K562 (cell line): ENCODE measurements at regions not wholly inside any gene's neighbourhood (a gene's known extent, or its start where the extent isn't known, plus 50 kb on each side); places are given as distances from the start of the nearest gene placed in this dataset.

ENCODE experiments used
- ATAC-seq: fragments of 200-7000 bp; cut with Tn5 transposase; 3 replicates; pipeline ENCODE4 v1.9.1; 2020; ENCODE audit warnings: moderate library complexity
- BruUV-seq: library from RNA; stranded (reverse); fragments of 400-500 nt; replicated peaks from 2 replicates; lab custom pipeline; 2021; lab: Mats Ljungman, UMichigan
- CTCF ChIA-PET: fragments of 300-600 bp; formaldehyde crosslinking; extraction: SDS; loops from one replicate; lab custom pipeline; 2021; ENCODE audit warnings: low intra/inter-chr PET ratio; lab: Yijun Ruan, JAX
- POLR2A ChIA-PET: fragments of 300-600, 350-650 bp; sonication (Branson Sonifier 250); formaldehyde crosslinking; extraction: SDS; loops from one replicate; lab custom pipeline; 2021; ENCODE audit warnings: antibody characterized with exemption, inconsistent platforms; lab: Yijun Ruan, JAX
- DNase-seq, 4 experiments: peaks; one replicate each; pipeline versions ENCODE4 v3.0.0 to v3.0.0-alpha.2; 2011 to 2018; ENCODE audit warnings: low spot score in 3 of 4, mixed read lengths in 3 of 4; ENCODE audit errors: extremely low read depth in 1 of 4
- FAIRE-seq: peaks from 2 replicates; lab custom pipeline; 2011; peaks lifted over from hg19 to GRCh38; lab: Jason Lieb, UNC
- H2AFZ ChIP-seq: 2 replicates; pipeline ENCODE4 v1.6.0; 2011; ENCODE audit warnings: low read depth, low read length, control low read depth, inconsistent platforms
- H3K27ac ChIP-seq: fragments of 200-600 bp; 3 replicates; pipeline ENCODE4 v1.8.0; 2011; ENCODE audit warnings: low read depth, mild to moderate bottlenecking, control low read depth, inconsistent platforms, low read length, moderate library complexity, mixed read lengths; ENCODE audit errors: extremely low read depth
- H3K27me3 ChIP-seq, 2 experiments: fragments of 300-600 bp in 1 of 2; 2 replicates in 1 of 2; 3 replicates in 1 of 2; pipeline versions ENCODE4 v1.6.0 to v1.8.0; 2011; ENCODE audit warnings: inconsistent platforms in 2 of 2, low read length in 2 of 2, mild to moderate bottlenecking in 1 of 2, mixed read lengths in 1 of 2, moderate library complexity in 1 of 2; ENCODE audit not compliant: control insufficient read depth in 2 of 2, insufficient read depth in 2 of 2
- H3K36me3 ChIP-seq: fragments of 300-600 bp; 3 replicates; pipeline ENCODE4 v1.8.0; 2011; ENCODE audit warnings: mild to moderate bottlenecking, low read length, inconsistent platforms; ENCODE audit not compliant: control insufficient read depth, insufficient read depth
- H3K4me1 ChIP-seq, 2 experiments: fragments of 200-600 bp in 1 of 2; replicated peaks in 1 of 2; 2 replicates in 1 of 2; 3 replicates in 1 of 2; pipeline versions ENCODE4 v1.5.1 to v1.8.0; 2011; ENCODE audit warnings: inconsistent platforms in 2 of 2, low read length in 2 of 2, mild to moderate bottlenecking in 1 of 2, mixed read lengths in 1 of 2, moderate library complexity in 1 of 2; ENCODE audit not compliant: control insufficient read depth in 2 of 2, insufficient read depth in 2 of 2
- H3K4me2 ChIP-seq: 2 replicates; pipeline ENCODE4 v1.6.1; 2011; ENCODE audit warnings: low read length, control low read depth, inconsistent platforms, mixed read lengths; ENCODE audit not compliant: insufficient read depth
- H3K4me3 ChIP-seq: fragments of 200-600 bp; sonication (generic), shearing (Covaris generic); 2 replicates; pipeline ENCODE4 v1.5.1; 2016; ENCODE audit warnings: control low read depth, inconsistent platforms
- H3K79me2 ChIP-seq: fragments of 200-600 bp; 3 replicates; pipeline ENCODE4 v1.8.0; 2011; ENCODE audit warnings: low read length, inconsistent platforms; ENCODE audit not compliant: control insufficient read depth, insufficient read depth
- H3K9ac ChIP-seq, 2 experiments: 2 replicates each; pipeline versions ENCODE4 v1.6.0 to v1.6.1; 2011; ENCODE audit warnings: low read depth in 2 of 2, low read length in 2 of 2, control low read depth in 1 of 2, inconsistent platforms in 1 of 2, mild to moderate bottlenecking in 1 of 2, mixed read lengths in 1 of 2; ENCODE audit not compliant: insufficient read depth in 1 of 2
- H3K9me1 ChIP-seq: one replicate; pipeline ENCODE4 v1.6.0; 2011; ENCODE audit warnings: inconsistent platforms, mild to moderate bottlenecking, low read length, moderate library complexity; ENCODE audit not compliant: control insufficient read depth, insufficient read depth
- H3K9me3 ChIP-seq: replicated peaks from 2 replicates; pipeline ENCODE4 v1.5.1; 2011; ENCODE audit warnings: low read depth, low read length, inconsistent platforms; ENCODE audit not compliant: control insufficient read depth, insufficient read depth
- H4K20me1 ChIP-seq: replicated peaks from 2 replicates; pipeline ENCODE4 v1.6.1; 2011; ENCODE audit warnings: low read length, inconsistent platforms, mixed read lengths; ENCODE audit not compliant: control insufficient read depth, insufficient read depth
- ATF1 ChIP-seq, 2 experiments: fragments of 450-650 bp in 1 of 2; IDR thresholded peaks; 2 replicates each; pipeline ENCODE4 v1.6.1; 2016; ENCODE audit warnings: missing compliant biosample characterization in 1 of 2, missing genetic modification characterization in 1 of 2
- CEBPB ChIP-seq: fragments of 450-650 bp; IDR thresholded peaks from 2 replicates; pipeline ENCODE4 v1.6.1; 2016; ENCODE audit warnings: missing genetic modification characterization, missing compliant biosample characterization
- FOXP4 ChIP-seq: sonication (generic); formaldehyde crosslinking; IDR thresholded peaks from 2 replicates; pipeline ENCODE4 v1.8.0; 2022; ENCODE audit warnings: mild to moderate bottlenecking, missing genetic modification reagents, borderline replicate concordance
- KLF6 ChIP-seq: fragments of 250-450 bp; sonication (Bioruptor Pico); IDR thresholded peaks from 2 replicates; pipeline ENCODE4 v1.4.0; 2020; ENCODE audit warnings: mild to moderate bottlenecking, moderate library complexity, borderline replicate concordance
- MECOM ChIP-seq: fragments of 250-450 bp; sonication (Bioruptor Pico); IDR thresholded peaks from 2 replicates; pipeline ENCODE4 v1.8.0; 2022; ENCODE audit warnings: inconsistent platforms
- NCOA1 ChIP-seq: fragments of 450-650 bp; IDR thresholded peaks from 2 replicates; pipeline ENCODE4 v1.6.1; 2016; ENCODE audit warnings: low read depth
- PATZ1 ChIP-seq: fragments of 250-450 bp; sonication (Bioruptor Pico); IDR thresholded peaks from 2 replicates; pipeline ENCODE4 v1.5.0; 2020; ENCODE audit warnings: mild to moderate bottlenecking, borderline replicate concordance
- PURB ChIP-seq: sonication (generic); formaldehyde crosslinking; IDR thresholded peaks from 2 replicates; pipeline ENCODE4 v1.9.0; 2021; ENCODE audit warnings: low read depth, mild to moderate bottlenecking, missing genetic modification reagents
- SETDB1 ChIP-seq: IDR thresholded peaks from one replicate; pipeline ENCODE4 v1.6.1; 2012; ENCODE audit warnings: low read length, control low read depth, inconsistent platforms
- TSHZ1 ChIP-seq: fragments of 250-450 bp; sonication (Bioruptor Pico); IDR thresholded peaks from 2 replicates; pipeline ENCODE4 v1.4.0; 2020; ENCODE audit warnings: mild to moderate bottlenecking, moderate library complexity
- ZNF24 ChIP-seq: fragments of 450-650 bp; IDR thresholded peaks from 2 replicates; pipeline ENCODE4 v1.6.1; 2016
- ZNF655 ChIP-seq: fragments of 250-450 bp; sonication (Bioruptor Pico); IDR thresholded peaks from 2 replicates; pipeline ENCODE4 v1.5.0; 2021
- whole genome bisulfite sequencing: fragments of 100-300 bp; shearing (Covaris generic); methylation state at CpG from one replicate; pipeline ENCODE4 v1.1.6; 2016; ENCODE audit warnings: low coverage, mixed read lengths; ENCODE audit not compliant: insufficient coverage; ENCODE audit errors: missing lambda C conversion rate; 5-methylcytosine and 5-hydroxymethylcytosine counted together
- in situ Hi-C: fragments of 300-500 bp; cut with MboI; formaldehyde crosslinking; loops from 4 replicates; pipeline ENCODE4 v1.15.0; 2018; ENCODE audit warnings: inconsistent platforms, mixed read lengths
- intact Hi-C: fragments of 100-400 bp; cut with micrococcal nuclease; formaldehyde crosslinking; loops from 2 replicates; pipeline ENCODE4 v1.14.2; 2022

GRCh38 chr2:189369566-189369965 is 71.7 kb upstream of the WDR75 start:
- CTCF ChIA-PET: no interaction called here
- H3K36me3 ChIP-seq: no peaks in the 10 kb centered on the region
- DNase-seq (no peak), ATAC-seq (no peak)
- H3K27ac ChIP-seq: no peak overlapping the region
- H3K9ac ChIP-seq: no peak overlapping the region
- WGBS: 2% methylated on average over 3 of the region's 3 CpGs
- POLR2A ChIA-PET: no interaction called here
- no peaks in the 10 kb centered on the region for H3K27me3 ChIP-seq
- no peak for TF ChIP-seq ATF1 (CRISPR knock-in tag; IDR thresholded peaks at IDR 0.05)
- TF ChIP-seq ATF1 (tag; IDR thresholded peaks at IDR 0.05): no peak
- TF ChIP-seq ZNF655: no peak
- no peak for TF ChIP-seq ZNF24
- no peak for TF ChIP-seq NCOA1
- no peak for TF ChIP-seq FOXP4 (CRISPR knock-in tag)
- no peak for TF ChIP-seq KLF6 (CRISPR knock-in tag)
- no peak for TF ChIP-seq PATZ1
- TF ChIP-seq TSHZ1 (CRISPR knock-in tag): no peak
- TF ChIP-seq CEBPB (tag): no peak
- no peak for TF ChIP-seq PURB (CRISPR knock-in tag)
- TF ChIP-seq SETDB1: no peak
- no peak for TF ChIP-seq MECOM (CRISPR knock-in tag)
- TF ChIP-seq, all 486 proteins: peak for 0
- in situ Hi-C loops (no loop called here), intact Hi-C loops (no loop called here)
- H3K9me3 ChIP-seq: no peaks in the 10 kb centered on the region
- H3K4me1 ChIP-seq: no peaks in the 10 kb centered on the region
- H4K20me1 ChIP-seq: no peaks in the 10 kb centered on the region
- no peak overlapping the region for H3K4me2 ChIP-seq
- H2AFZ ChIP-seq: no peak overlapping the region
- no peak for FAIRE-seq
- no TSS peak for BruUV-seq
- no peaks in the 10 kb centered on the region for H3K79me2 ChIP-seq
- H3K9me1 ChIP-seq: no peaks in the 10 kb centered on the region
- H3K4me3 ChIP-seq: no peak overlapping the region
